Ovary (tissue), 1 donor: ENCODE measurements at regions not wholly inside any gene's neighbourhood (a gene's known extent, or its start where the extent isn't known, plus 50 kb on each side); places are given as distances from the start of the nearest gene placed in this dataset.

ENCODE experiments used
- EP300 ChIP-seq: sonication (generic); formaldehyde crosslinking; IDR thresholded peaks from one replicate; pipeline ENCODE4 v1.6.1; 2017; ENCODE audit warnings: antibody characterized with exemption
- POLR2A ChIP-seq: fragments of 450-650 bp; IDR thresholded peaks from one replicate; pipeline ENCODE4 v1.6.1; 2017; ENCODE audit warnings: antibody characterized with exemption, mild to moderate bottlenecking, moderate library complexity

GRCh38 chr4:8796096-8796495 is 75.5 kb downstream of the HMX1 start:
- TF ChIP-seq POLR2A (no peak), EP300 (no peak)
